H9 (cell line): ENCODE measurements at regions not wholly inside any gene's neighbourhood (a gene's known extent, or its start where the extent isn't known, plus 50 kb on each side); places are given as distances from the start of the nearest gene placed in this dataset.

Experiments
- DNase-seq: peaks from one replicate; pipeline ENCODE4 v3.0.0-alpha.2; 2017
- H2AFZ ChIP-seq: one replicate; pipeline ENCODE4 v1.6.1; 2013; ENCODE audit warnings: mild to moderate bottlenecking, low read length, control low read depth, moderate library complexity
- H2AK5ac ChIP-seq: 2 replicates; pipeline ENCODE4 v1.6.1; 2013; ENCODE audit warnings: low read length, control low read depth, mixed read lengths; ENCODE audit not compliant: insufficient read length
- H2BK120ac ChIP-seq: one replicate; pipeline ENCODE4 v1.6.1; 2013; ENCODE audit warnings: low read depth, mild to moderate bottlenecking, low read length, control low read depth, inconsistent platforms; ENCODE audit not compliant: poor library complexity, severe bottlenecking
- H2BK12ac ChIP-seq: 2 replicates; pipeline ENCODE4 v1.6.1; 2013; ENCODE audit warnings: low read length, control low read depth, mixed read lengths, low read depth; ENCODE audit not compliant: insufficient read length
- H2BK15ac ChIP-seq: 2 replicates; pipeline ENCODE4 v1.6.1; 2013; ENCODE audit warnings: low read depth, low read length, control low read depth
- H2BK20ac ChIP-seq: one replicate; pipeline ENCODE4 v1.6.1; 2013; ENCODE audit warnings: low read depth, mild to moderate bottlenecking, low read length, control low read depth, inconsistent platforms; ENCODE audit not compliant: poor library complexity, severe bottlenecking
- H2BK5ac ChIP-seq: 2 replicates; pipeline ENCODE4 v1.6.1; 2013; ENCODE audit warnings: low read length, control low read depth, mixed read lengths; ENCODE audit not compliant: insufficient read length
- H3K14ac ChIP-seq: 2 replicates; pipeline ENCODE4 v1.6.1; 2013; ENCODE audit warnings: low read length, control low read depth; ENCODE audit not compliant: insufficient read depth
- H3K18ac ChIP-seq: 2 replicates; pipeline ENCODE4 v1.6.1; 2013; ENCODE audit warnings: low read depth, mild to moderate bottlenecking, mixed read lengths, low read length, control low read depth; ENCODE audit not compliant: insufficient read length
- H3K23ac ChIP-seq: 2 replicates; pipeline ENCODE4 v1.6.1; 2013; ENCODE audit warnings: low read length, control low read depth, mixed read lengths, low read depth; ENCODE audit not compliant: insufficient read length
- H3K23me2 ChIP-seq: 2 replicates; pipeline ENCODE4 v1.6.1; 2013; ENCODE audit warnings: low read depth, mild to moderate bottlenecking, mixed read lengths, low read length, control low read depth; ENCODE audit not compliant: insufficient read length, poor library complexity, severe bottlenecking
- H3K27ac ChIP-seq: 2 replicates; pipeline ENCODE4 v1.5.1; 2013; ENCODE audit warnings: low read length, control low read depth, mixed read lengths, low read depth; ENCODE audit not compliant: insufficient read length
- H3K27me3 ChIP-seq: 2 replicates; pipeline ENCODE4 v1.6.1; 2013; ENCODE audit warnings: low read length, control low read depth, inconsistent platforms; ENCODE audit not compliant: insufficient read depth
- H3K4ac ChIP-seq: 2 replicates; pipeline ENCODE4 v1.6.1; 2013; ENCODE audit warnings: low read depth, mild to moderate bottlenecking, control low read depth, inconsistent platforms, low read length, moderate library complexity
- H3K4me1 ChIP-seq: 2 replicates; pipeline ENCODE4 v1.6.1; 2013; ENCODE audit warnings: low read length, control low read depth, inconsistent platforms; ENCODE audit not compliant: insufficient read depth
- H3K4me2 ChIP-seq: 2 replicates; pipeline ENCODE4 v1.6.1; 2013; ENCODE audit warnings: low read length, control low read depth, mixed read lengths; ENCODE audit not compliant: insufficient read length, insufficient read depth
- H3K56ac ChIP-seq: 2 replicates; pipeline ENCODE4 v1.6.1; 2013; ENCODE audit warnings: low read depth, mild to moderate bottlenecking, mixed read lengths, low read length, control low read depth; ENCODE audit not compliant: insufficient read length
- H3K79me1 ChIP-seq: 2 replicates; pipeline ENCODE4 v1.6.1; 2013; ENCODE audit warnings: low read depth, mild to moderate bottlenecking, moderate library complexity, low read length, control low read depth, inconsistent platforms; ENCODE audit not compliant: insufficient read depth, poor library complexity, severe bottlenecking
- H3K79me2 ChIP-seq: 2 replicates; pipeline ENCODE4 v1.6.1; 2013; ENCODE audit warnings: low read length, control low read depth, inconsistent platforms; ENCODE audit not compliant: insufficient read depth
- H3K9ac ChIP-seq: 2 replicates; pipeline ENCODE4 v1.6.1; 2013; ENCODE audit warnings: low read length, control low read depth, mixed read lengths; ENCODE audit not compliant: insufficient read length; ENCODE audit errors: extremely low read depth
- H3K9me3 ChIP-seq: one replicate; pipeline ENCODE4 v1.6.1; 2013; ENCODE audit warnings: low read depth, low read length, inconsistent platforms; ENCODE audit not compliant: control insufficient read depth
- H3T11ph ChIP-seq: one replicate; pipeline ENCODE4 v1.6.1; 2013; ENCODE audit warnings: mild to moderate bottlenecking, low read length, control low read depth, inconsistent platforms
- H4K20me1 ChIP-seq: one replicate; pipeline ENCODE4 v1.6.1; 2013; ENCODE audit not compliant: control insufficient read depth, insufficient read length, insufficient read depth
- H4K5ac ChIP-seq: 2 replicates; pipeline ENCODE4 v1.6.1; 2013; ENCODE audit warnings: low read depth, mild to moderate bottlenecking, mixed read lengths, low read length, control low read depth; ENCODE audit not compliant: insufficient read length
- H4K8ac ChIP-seq: replicated peaks from 2 replicates; pipeline ENCODE4 v1.6.1; 2013; ENCODE audit warnings: low read length, control low read depth, mixed read lengths, low read depth; ENCODE audit not compliant: insufficient read length
- H4K91ac ChIP-seq: 2 replicates; pipeline ENCODE4 v1.6.1; 2013; ENCODE audit warnings: low read depth, mild to moderate bottlenecking, moderate library complexity, mixed read lengths, low read length, control low read depth; ENCODE audit not compliant: insufficient read length
- H3K27ac Mint-ChIP-seq, 3 experiments: 2 replicates in 2 of 3; 3 replicates in 1 of 3; pipeline ENCODE4 v1.8.0; 2020 to 2021; ENCODE audit warnings: mixed read lengths in 3 of 3, mild to moderate bottlenecking in 1 of 3, moderate library complexity in 1 of 3
- H3K27me3 Mint-ChIP-seq: 2 replicates; pipeline ENCODE4 v1.8.0; 2021; ENCODE audit warnings: low read depth, mild to moderate bottlenecking, moderate library complexity, mixed read lengths
- H3K36me3 Mint-ChIP-seq, 3 experiments: 2 replicates in 2 of 3; 3 replicates in 1 of 3; pipeline ENCODE4 v1.8.0; 2020 to 2021; ENCODE audit warnings: low read depth in 3 of 3, mixed read lengths in 3 of 3; ENCODE audit not compliant: insufficient read depth in 1 of 3
- H3K4me1 Mint-ChIP-seq, 2 experiments: 2 replicates each; pipeline ENCODE4 v1.8.0; 2020; ENCODE audit warnings: mixed read lengths in 2 of 2
- H3K4me3 Mint-ChIP-seq, 2 experiments: 2 replicates in 1 of 2; 3 replicates in 1 of 2; pipeline ENCODE4 v1.8.0; 2020 to 2021; ENCODE audit warnings: mild to moderate bottlenecking in 2 of 2, mixed read lengths in 2 of 2, moderate library complexity in 1 of 2
- H3K9me3 Mint-ChIP-seq, 2 experiments: 2 replicates in 1 of 2; 3 replicates in 1 of 2; pipeline ENCODE4 v1.8.0; 2020; ENCODE audit warnings: mild to moderate bottlenecking in 2 of 2, mixed read lengths in 2 of 2, moderate library complexity in 1 of 2
- CTCF ChIP-seq: fragments of 200-600 bp; sonication (generic); conservative IDR thresholded peaks from 3 replicates; pipeline ENCODE4 v1.8.0; 2021; ENCODE audit warnings: antibody characterized with exemption, mild to moderate bottlenecking

- Histone ChIP-seq H3K4ac (no peak overlapping the region), H2BK5ac (no peak overlapping the region), H2BK12ac (no peak overlapping the region), H3T11ph (no peak overlapping the region), H3K18ac (no peak overlapping the region), H4K8ac (no peak overlapping the region), H3K14ac (no peak overlapping the region), H2AK5ac (no peak overlapping the region), H3K4me1 (no peaks in the 10 kb centered on the region), H3K27ac (no peak overlapping the region), H2AFZ (no peak overlapping the region), H2BK15ac (no peak overlapping the region), H3K9ac (no peak overlapping the region), H3K23ac (no peak overlapping the region), H3K56ac (no peak overlapping the region), H3K9me3 (no peaks in the 10 kb centered on the region), H2BK20ac (no peak overlapping the region), H3K27me3 (no peaks in the 10 kb centered on the region), H4K5ac (no peak overlapping the region), H3K4me2 (no peak overlapping the region), H4K20me1 (no peaks in the 10 kb centered on the region), H3K23me2 (no peaks in the 10 kb centered on the region), H3K79me1 (no peaks in the 10 kb centered on the region), H2BK120ac (no peak overlapping the region), H4K91ac (no peak overlapping the region), H3K79me2 (no peaks in the 10 kb centered on the region)
- H3K27me3 Mint-ChIP-seq: no peaks in the 10 kb centered on the region
- H3K9me3 Mint-ChIP-seq: no peaks in the 10 kb centered on the region
- no peak overlapping the region for H3K4me3 Mint-ChIP-seq
- no peaks in the 10 kb centered on the region for H3K36me3 Mint-ChIP-seq
- TF ChIP-seq CTCF: no peak
- no peaks in the 10 kb centered on the region for H3K4me1 Mint-ChIP-seq
- no peak overlapping the region for H3K27ac Mint-ChIP-seq
- DNase-seq: no peak
These were observed 1680.3 kb upstream of the PIK3C3 start for GRCh38 chr18:40274618-40275196.
